Mesenteric fat pad (tissue), 1 donor: ENCODE measurements at regions not wholly inside any gene's neighbourhood (a gene's known extent, or its start where the extent isn't known, plus 50 kb on each side); places are given as distances from the start of the nearest gene placed in this dataset.

Source experiments
- DNase-seq: peaks from one replicate; pipeline ENCODE4 v3.0.0-alpha.2; 2020; ENCODE audit warnings: low spot score
- donor health status: DM: yes; HTN: yes; CAD: no.

- DNase-seq, result no peak
Observed at GRCh38 chr18:76771192-76771799, 51.1 kb upstream of the ZNF236 start.

- no peak for DNase-seq
Observed at GRCh38 chr18:76767954-76768353, 54.4 kb upstream of the ZNF236 start.

- DNase-seq, result no peak
Observed at GRCh38 chr18:76766429-76766828, 55.9 kb upstream of the ZNF236 start.

- no peak for DNase-seq
Observed at GRCh38 chr18:76765649-76766048, 56.7 kb upstream of the ZNF236 start.

GRCh38 chr18:76764291-76764901 lies 58.0 kb upstream of the ZNF236 start:
- no peak for DNase-seq

- no peak for DNase-seq
Observed at GRCh38 chr18:76759056-76759455, 63.3 kb upstream of the ZNF236 start.

- no peak for DNase-seq
Observed at GRCh38 chr18:76757925-76758324, 64.4 kb upstream of the ZNF236 start.

GRCh38 chr18:76757335-76757734 lies 65.0 kb upstream of the ZNF236 start:
- DNase-seq, result no peak

GRCh38 chr18:76756531-76757253 lies 65.7 kb upstream of the ZNF236 start:
- no peak for DNase-seq

- no peak for DNase-seq
Observed at GRCh38 chr18:76754351-76754750, 68.0 kb upstream of the ZNF236 start.

GRCh38 chr18:76752400-76752799 lies 70.0 kb upstream of the ZNF236 start:
- no peak for DNase-seq

GRCh38 chr18:76750917-76751890 lies 71.2 kb upstream of the ZNF236 start:
- DNase-seq, result no peak

GRCh38 chr18:76750269-76750668 lies 72.1 kb upstream of the ZNF236 start:
- DNase-seq, result no peak

GRCh38 chr18:76747676-76748075 lies 74.7 kb upstream of the ZNF236 start:
- no peak for DNase-seq

GRCh38 chr18:76741346-76741745 lies 81.0 kb upstream of the ZNF236 start:
- no peak for DNase-seq

- no peak for DNase-seq
Observed at GRCh38 chr18:76736309-76736708, 86.0 kb upstream of the ZNF236 start.

GRCh38 chr18:76730901-76731300 lies 91.5 kb upstream of the ZNF236 start:
- no peak for DNase-seq

- no peak for DNase-seq
Observed at GRCh38 chr18:76727589-76727988, 94.8 kb upstream of the ZNF236 start.

GRCh38 chr18:76725445-76725844 lies 96.9 kb upstream of the ZNF236 start:
- no peak for DNase-seq

- no peak for DNase-seq
Observed at GRCh38 chr18:76722224-76723061, 99.9 kb upstream of the ZNF236 start.
